22Rv1 (cell line): ENCODE measurements at regions not wholly inside any gene's neighbourhood (a gene's known extent, or its start where the extent isn't known, plus 50 kb on each side); places are given as distances from the start of the nearest gene placed in this dataset.

ENCODE experiments used
- H3K27ac ChIP-seq: fragments of 450-650 bp; 2 replicates; pipeline ENCODE4 v1.5.1; 2017
- CTCF ChIP-seq: fragments of 450-650 bp; IDR thresholded peaks from 2 replicates; pipeline ENCODE4 v1.5.1; 2017; ENCODE audit warnings: mild to moderate bottlenecking
- ZFX ChIP-seq: fragments of 450-650 bp; IDR thresholded peaks from 2 replicates; pipeline ENCODE4 v1.6.1; 2017; ENCODE audit warnings: antibody characterized with exemption, borderline replicate concordance

GRCh38 chr6:22145376-22145775 is 151.5 kb downstream of the PRL start:
- no peak for TF ChIP-seq ZFX
- TF ChIP-seq CTCF, result no peak
- H3K27ac ChIP-seq, result no peak overlapping the region

GRCh38 chr6:22145823-22146677 is 150.8 kb downstream of the PRL start:
- no peak for TF ChIP-seq CTCF
- TF ChIP-seq ZFX, result no peak
- H3K27ac ChIP-seq, result no peak overlapping the region

DNA sequence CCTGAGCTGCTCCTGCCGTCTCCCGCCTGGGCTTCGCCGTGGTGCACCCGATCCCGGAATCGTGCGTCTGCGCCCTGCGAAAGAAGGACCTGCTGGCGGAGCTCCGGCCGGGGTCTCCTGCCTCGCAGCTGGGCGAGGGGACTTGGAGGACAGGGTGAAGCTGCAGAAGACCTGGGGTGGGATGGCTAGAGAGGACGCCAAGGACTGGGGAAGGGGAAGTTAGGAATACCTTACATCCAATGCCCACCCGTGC is 150.2 kb downstream of the PRL start:
- H3K27ac ChIP-seq, result no peak overlapping the region
- TF ChIP-seq CTCF (no peak), ZFX (no peak)

GRCh38 chr6:22146931-22147701 is 149.7 kb downstream of the PRL start:
- H3K27ac ChIP-seq, result no peak overlapping the region
- TF ChIP-seq CTCF (no peak), ZFX (no peak)

GRCh38 chr6:22147921-22148776 is 148.7 kb downstream of the PRL start:
- TF ChIP-seq CTCF (no peak), ZFX (no peak)
- H3K27ac ChIP-seq, result no peak overlapping the region

GRCh38 chr6:22149096-22149495 is 147.7 kb downstream of the PRL start:
- TF ChIP-seq CTCF, result no peak
- H3K27ac ChIP-seq, result no peak overlapping the region
